NT2/D1 (cell line): ENCODE measurements at regions not wholly inside any gene's neighbourhood (a gene's known extent, or its start where the extent isn't known, plus 50 kb on each side); places are given as distances from the start of the nearest gene placed in this dataset.

ENCODE experiments used
- DNase-seq: peaks from one replicate; pipeline ENCODE4 v3.0.0-alpha.2; 2011; ENCODE audit warnings: low read depth, low spot score
- H3K27me3 ChIP-seq: 2 replicates; pipeline ENCODE4 v1.6.0; 2011; ENCODE audit warnings: mild to moderate bottlenecking; ENCODE audit not compliant: insufficient read length, insufficient read depth
- H3K36me3 ChIP-seq: 2 replicates; pipeline ENCODE4 v1.6.1; 2011; ENCODE audit warnings: mild to moderate bottlenecking, low read length, mixed read lengths; ENCODE audit not compliant: insufficient read depth, insufficient read length
- H3K4me1 ChIP-seq: 2 replicates; pipeline ENCODE4 v1.5.1; 2011; ENCODE audit not compliant: insufficient read depth, insufficient read length
- H3K4me3 ChIP-seq: 2 replicates; pipeline ENCODE4 v1.5.1; 2011; ENCODE audit warnings: low read depth; ENCODE audit not compliant: insufficient read length
- H3K9ac ChIP-seq: 2 replicates; pipeline ENCODE4 v1.6.0; 2011; ENCODE audit warnings: low read depth; ENCODE audit not compliant: insufficient read length
- H3K9me3 ChIP-seq: 2 replicates; pipeline ENCODE4 v1.5.1; 2011; ENCODE audit warnings: mild to moderate bottlenecking, low read length; ENCODE audit not compliant: insufficient read depth
- SUZ12 ChIP-seq: IDR thresholded peaks from 2 replicates; pipeline ENCODE4 v1.6.1; 2011; ENCODE audit not compliant: insufficient read length, insufficient read depth; ENCODE audit errors: extremely low read depth
- YY1 ChIP-seq: IDR thresholded peaks from 2 replicates; pipeline ENCODE4 v1.6.1; 2011; ENCODE audit not compliant: insufficient read length, insufficient read depth
- ZNF274 ChIP-seq: IDR thresholded peaks from 2 replicates; pipeline ENCODE4 v1.6.1; 2011; ENCODE audit warnings: mild to moderate bottlenecking, low read depth, low read length

DNA sequence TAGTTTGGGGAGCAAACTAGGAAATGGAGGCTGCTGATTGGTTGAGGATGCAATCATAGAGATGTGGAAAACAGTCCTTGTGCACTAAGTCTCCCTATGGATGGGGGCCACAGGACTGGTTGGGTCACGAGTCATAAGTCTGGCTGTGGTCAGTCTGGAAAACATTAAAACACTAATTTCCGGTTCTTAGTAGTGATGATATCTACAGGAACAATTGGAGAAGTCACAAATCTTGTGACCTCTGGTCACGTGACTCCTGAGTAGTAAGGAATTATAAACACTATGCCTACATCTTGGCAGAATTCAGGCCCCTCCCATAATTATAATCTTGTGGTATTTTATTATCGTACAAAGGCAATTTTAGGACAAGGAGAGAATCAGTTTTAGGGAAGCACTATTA, 317.3 kb upstream of the ARPP21 start:
- Histone ChIP-seq H3K27me3 (no peaks in the 10 kb centered on the region), H3K9me3 (peaks cover 14% of the 10 kb centered on the region), H3K36me3 (no peaks in the 10 kb centered on the region), H3K4me3 (no peak overlapping the region), H3K9ac (no peak overlapping the region), H3K4me1 (no peaks in the 10 kb centered on the region)
- TF ChIP-seq SUZ12 (no peak), ZNF274 (no peak), YY1 (no peak)
- no peak for DNase-seq

DNA sequence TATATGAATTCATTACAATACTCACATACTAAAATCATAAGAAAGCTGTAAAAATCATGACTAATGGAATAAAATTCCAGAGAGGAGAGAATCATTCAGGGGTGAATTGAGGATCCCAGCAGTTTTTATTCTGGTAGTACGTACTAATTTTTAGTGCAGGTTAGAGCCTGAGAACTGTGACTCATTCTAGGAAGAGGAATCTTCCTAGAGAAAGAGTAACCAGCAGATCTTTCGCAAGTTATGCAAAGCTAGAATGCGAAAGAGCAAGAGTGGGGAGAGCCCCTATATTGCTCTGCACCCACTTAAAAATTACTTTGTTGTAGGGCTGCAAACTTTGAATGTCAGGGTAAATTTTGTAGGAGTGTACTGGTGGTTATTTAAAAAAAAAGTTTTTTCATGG, 303.6 kb upstream of the ARPP21 start:
- DNase-seq, result no peak
- TF ChIP-seq YY1 (no peak), SUZ12 (no peak), ZNF274 (no peak)
- Histone ChIP-seq H3K9me3 (no peaks in the 10 kb centered on the region), H3K4me3 (no peak overlapping the region), H3K9ac (no peak overlapping the region), H3K4me1 (no peaks in the 10 kb centered on the region), H3K27me3 (no peaks in the 10 kb centered on the region), H3K36me3 (no peaks in the 10 kb centered on the region)

DNA sequence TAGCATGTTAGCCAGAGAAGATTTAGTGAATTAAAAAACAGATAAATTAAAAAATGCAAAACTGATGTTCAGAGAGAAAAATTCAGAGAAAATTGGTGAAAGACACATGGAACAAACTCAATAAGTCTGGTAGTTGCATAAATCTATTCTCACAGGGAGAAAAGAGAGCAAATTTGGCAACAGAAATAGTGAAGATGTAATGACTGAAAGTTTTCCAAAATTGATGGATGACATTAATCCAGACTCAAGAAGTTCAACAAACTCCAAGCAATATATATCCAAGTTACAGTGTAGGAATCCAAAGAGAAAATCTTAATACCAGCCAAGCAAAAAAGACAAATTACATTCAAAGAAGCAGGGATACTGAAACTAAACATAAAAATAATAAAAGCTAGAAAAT, 302.7 kb upstream of the ARPP21 start:
- Histone ChIP-seq H3K9me3 (no peaks in the 10 kb centered on the region), H3K36me3 (no peaks in the 10 kb centered on the region)
- no peak for TF ChIP-seq ZNF274
- no peak for TF ChIP-seq SUZ12
- TF ChIP-seq YY1, result no peak

DNA sequence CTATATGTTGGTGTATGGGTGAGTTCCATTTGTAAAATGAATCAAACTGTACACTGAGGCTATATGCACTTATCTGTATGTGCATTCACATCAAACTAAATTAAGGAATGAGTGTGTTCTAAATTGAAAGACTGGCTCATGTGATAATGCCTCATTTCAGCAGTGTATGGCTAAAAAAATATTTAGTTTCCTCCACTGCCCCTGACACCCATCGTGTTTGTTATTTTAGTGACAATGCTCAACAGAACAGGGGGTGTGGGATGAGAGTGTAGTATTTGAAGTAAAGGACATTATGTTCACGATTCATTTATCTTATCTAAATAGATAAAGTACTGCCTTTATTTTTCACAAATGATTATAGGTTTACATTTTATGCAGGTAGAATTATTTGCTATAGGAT, 301.1 kb upstream of the ARPP21 start:
- Histone ChIP-seq H3K36me3 (no peaks in the 10 kb centered on the region), H3K27me3 (no peaks in the 10 kb centered on the region), H3K9ac (no peak overlapping the region), H3K4me1 (no peaks in the 10 kb centered on the region), H3K4me3 (no peak overlapping the region), H3K9me3 (no peaks in the 10 kb centered on the region)
- DNase-seq, result no peak
- no peak for TF ChIP-seq SUZ12
- no peak for TF ChIP-seq ZNF274
- no peak for TF ChIP-seq YY1

More for the DNA sequence above, 302.7 kb upstream of the ARPP21 start:
- Histone ChIP-seq H3K4me1 (no peaks in the 10 kb centered on the region), H3K9ac (no peak overlapping the region), H3K27me3 (no peaks in the 10 kb centered on the region), H3K4me3 (no peak overlapping the region)
- DNase-seq, result no peak

DNA sequence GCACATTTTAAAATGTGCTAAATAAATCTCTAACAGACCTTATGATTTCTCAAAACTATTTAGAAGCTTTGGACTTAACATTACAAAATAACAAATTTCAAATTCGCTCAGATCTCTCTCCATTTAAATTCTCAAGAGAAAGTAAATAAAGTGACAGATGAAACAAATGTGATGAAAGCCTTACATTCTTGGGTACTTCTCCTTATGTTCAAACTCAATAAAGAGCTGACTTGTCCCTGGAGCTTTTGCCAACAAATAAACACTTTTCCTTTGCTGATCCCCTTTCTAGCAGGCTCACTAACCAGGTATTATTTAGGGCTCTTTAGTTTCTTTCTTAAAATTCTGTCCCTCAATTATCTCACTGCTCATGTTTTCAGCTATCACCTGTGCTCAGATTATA, 259.1 kb upstream of the ARPP21 start:
- no peak for TF ChIP-seq YY1
- no peak for TF ChIP-seq ZNF274
- TF ChIP-seq SUZ12, result no peak
- H3K9me3 ChIP-seq, result no peaks in the 10 kb centered on the region
- H3K9ac ChIP-seq, result no peak overlapping the region
- peaks cover 2% of the 10 kb centered on the region for H3K4me1 ChIP-seq
- no peaks in the 10 kb centered on the region for H3K36me3 ChIP-seq
- H3K27me3 ChIP-seq, result no peaks in the 10 kb centered on the region
- DNase-seq, result no peak
- no peak overlapping the region for H3K4me3 ChIP-seq

DNA sequence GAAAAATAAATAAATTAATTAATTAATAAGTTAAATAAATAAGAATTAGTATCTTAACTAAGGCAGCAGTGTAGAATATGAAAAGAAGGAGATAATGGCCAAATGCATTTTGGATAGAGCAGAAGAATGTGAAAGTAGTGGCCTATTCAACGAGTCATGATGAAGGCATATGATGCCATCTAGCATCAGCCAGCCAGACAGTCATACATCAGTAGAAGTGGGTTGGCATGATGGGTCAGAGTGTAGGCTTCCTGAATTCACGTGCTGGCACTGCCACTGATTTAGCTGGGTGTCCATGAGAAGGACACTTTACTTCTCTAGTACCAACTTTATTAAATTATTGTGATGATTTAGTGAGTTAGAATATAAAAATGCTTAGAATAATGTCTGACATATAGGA, 256.1 kb upstream of the ARPP21 start:
- Histone ChIP-seq H3K9me3 (no peaks in the 10 kb centered on the region), H3K4me3 (no peak overlapping the region), H3K9ac (no peak overlapping the region), H3K4me1 (peaks cover 2% of the 10 kb centered on the region), H3K27me3 (no peaks in the 10 kb centered on the region), H3K36me3 (no peaks in the 10 kb centered on the region)
- no peak for TF ChIP-seq ZNF274
- TF ChIP-seq YY1, result no peak
- TF ChIP-seq SUZ12, result no peak
- no peak for DNase-seq

DNA sequence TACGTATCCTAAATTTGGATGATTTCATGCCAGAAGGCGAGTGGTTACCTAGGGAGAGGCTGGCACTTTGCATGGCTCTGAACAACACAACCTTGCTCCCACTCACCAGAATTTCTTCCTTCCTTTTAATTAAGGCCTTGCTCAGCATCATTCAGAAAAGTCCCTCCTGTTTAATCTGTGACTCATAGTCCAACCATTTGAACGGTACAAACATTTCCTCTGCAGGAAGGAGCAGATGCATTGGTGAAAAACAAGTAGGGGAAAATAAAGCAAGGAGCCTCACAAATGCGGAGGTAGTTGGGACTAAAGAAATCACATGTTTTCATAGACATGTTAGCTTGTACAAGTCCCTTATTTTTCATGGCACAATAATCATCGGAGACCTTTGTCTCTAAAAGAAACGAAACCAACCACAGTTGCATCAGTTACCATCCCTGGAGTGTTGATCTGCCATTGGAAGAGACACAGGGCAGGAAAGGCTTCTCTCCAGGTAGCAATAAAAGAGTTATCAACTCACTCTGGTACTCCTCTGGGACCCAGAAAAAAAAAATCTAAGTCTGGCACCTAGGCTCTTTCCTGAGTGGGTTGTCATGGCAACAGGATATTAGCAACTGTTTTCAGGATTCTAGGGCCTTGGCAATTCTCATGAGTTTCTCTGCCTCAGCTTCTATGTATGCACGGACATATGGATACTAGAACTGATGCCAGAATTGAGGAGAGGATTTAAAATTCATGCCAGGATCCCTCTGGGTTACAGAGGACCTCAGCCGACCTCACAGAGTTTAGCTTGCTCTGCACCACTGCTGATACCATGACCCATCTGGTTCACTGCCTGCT, 255.4 kb upstream of the ARPP21 start:
- no peak for DNase-seq

More for the DNA sequence above, 255.4 kb upstream of the ARPP21 start:
- H3K9me3 ChIP-seq, result no peaks in the 10 kb centered on the region
- no peak overlapping the region for H3K4me3 ChIP-seq
- TF ChIP-seq SUZ12 (no peak), YY1 (no peak), ZNF274 (no peak)
- H3K4me1 ChIP-seq, result peaks cover 2% of the 10 kb centered on the region
- no peak overlapping the region for H3K9ac ChIP-seq
- no peaks in the 10 kb centered on the region for H3K27me3 ChIP-seq
- H3K36me3 ChIP-seq, result no peaks in the 10 kb centered on the region
